Neural cell (in vitro differentiated cells): ENCODE measurements at regions not wholly inside any gene's neighbourhood (a gene's known extent, or its start where the extent isn't known, plus 50 kb on each side); places are given as distances from the start of the nearest gene placed in this dataset.

Experiments
- H2AFZ ChIP-seq: fragments of 200-600, 300-800 bp; sonication (generic), shearing (Covaris generic); 2 replicates; pipeline ENCODE4 v1.6.0; 2014; ENCODE audit warnings: low read depth, mild to moderate bottlenecking, antibody characterized with exemption, low read length, moderate library complexity
- H3F3A ChIP-seq: fragments of 200-600 bp; shearing (Covaris generic); 2 replicates; pipeline ENCODE4 v1.6.1; 2016; ENCODE audit warnings: mild to moderate bottlenecking, moderate library complexity, mixed read lengths, antibody characterized with exemption, low read length; ENCODE audit not compliant: insufficient read depth, poor library complexity, severe bottlenecking
- H3K27ac ChIP-seq: fragments of 200-600, 300-800 bp; sonication (generic), shearing (Covaris generic); 2 replicates; pipeline ENCODE4 v1.5.1; 2014; ENCODE audit warnings: mild to moderate bottlenecking, low read length, moderate library complexity
- H3K27me3 ChIP-seq: fragments of 300-800, 200-600 bp; sonication (generic), shearing (Covaris generic); 2 replicates; pipeline ENCODE4 v1.6.0; 2014; ENCODE audit warnings: mild to moderate bottlenecking, low read depth, low read length, moderate library complexity; ENCODE audit not compliant: insufficient read depth
- H3K36me3 ChIP-seq: fragments of 300-800, 200-600 bp; sonication (generic), shearing (Covaris generic); 2 replicates; pipeline ENCODE4 v1.5.1; 2014; ENCODE audit warnings: mild to moderate bottlenecking, antibody characterized with exemption, low read length, moderate library complexity; ENCODE audit not compliant: insufficient read depth
- H3K4me2 ChIP-seq: fragments of 300-800, 200-600 bp; sonication (generic), shearing (Covaris generic); 2 replicates; pipeline ENCODE4 v1.6.0; 2014; ENCODE audit warnings: mild to moderate bottlenecking, low read length
- H3K4me3 ChIP-seq: fragments of 300-800, 200-600 bp; sonication (generic), shearing (Covaris generic); 2 replicates; pipeline ENCODE4 v1.5.1; 2014; ENCODE audit warnings: mild to moderate bottlenecking, low read length, moderate library complexity
- H3K79me2 ChIP-seq: fragments of 200-600 bp; shearing (Covaris generic); replicated peaks from 2 replicates; pipeline ENCODE4 v1.6.0; 2014; ENCODE audit warnings: mild to moderate bottlenecking, low read length, moderate library complexity; ENCODE audit not compliant: insufficient read depth
- H3K9ac ChIP-seq: fragments of 300-800, 200-600 bp; sonication (generic), shearing (Covaris generic); 2 replicates; pipeline ENCODE4 v1.6.1; 2016; ENCODE audit warnings: mild to moderate bottlenecking, low read length, mixed read lengths
- H3K9me2 ChIP-seq: fragments of 200-600 bp; shearing (Covaris generic); 2 replicates; pipeline ENCODE4 v1.6.1; 2016; ENCODE audit warnings: mild to moderate bottlenecking, low read length, mixed read lengths; ENCODE audit not compliant: insufficient read depth
- H3K9me3 ChIP-seq: fragments of 200-600, 300-800 bp; sonication (generic), shearing (Covaris generic); 2 replicates; pipeline ENCODE4 v1.6.1; 2016; ENCODE audit warnings: mild to moderate bottlenecking, mixed run types, low read length, moderate library complexity, mixed read lengths
- H4K20me1 ChIP-seq: fragments of 200-600 bp; shearing (Covaris generic); 2 replicates; pipeline ENCODE4 v1.6.1; 2016; ENCODE audit warnings: mild to moderate bottlenecking, mixed run types; ENCODE audit not compliant: insufficient read depth
- CTCF ChIP-seq: fragments of 450-650 bp; IDR thresholded peaks from 2 replicates; pipeline ENCODE4 v1.5.1; 2014; ENCODE audit warnings: antibody characterized with exemption, mild to moderate bottlenecking, moderate library complexity; ENCODE audit not compliant: poor library complexity, severe bottlenecking
- EP300 ChIP-seq: fragments of 450-650 bp; conservative IDR thresholded peaks from 2 replicates; pipeline ENCODE4 v1.6.1; 2014; ENCODE audit warnings: antibody characterized with exemption, mild to moderate bottlenecking, moderate library complexity; ENCODE audit not compliant: poor library complexity, severe bottlenecking
- EZH2 ChIP-seq: fragments of 200-600, 300-800 bp; shearing (Covaris generic), sonication (generic); IDR thresholded peaks from 2 replicates; pipeline ENCODE4 v1.6.1; 2014; ENCODE audit warnings: antibody characterized with exemption, low read length, borderline replicate concordance, mild to moderate bottlenecking; ENCODE audit not compliant: insufficient read depth, poor library complexity, severe bottlenecking
- MXI1 ChIP-seq: fragments of 450-650 bp; conservative IDR thresholded peaks from 2 replicates; pipeline ENCODE4 v1.6.1; 2014; ENCODE audit warnings: antibody characterized with exemption, mild to moderate bottlenecking; ENCODE audit not compliant: poor library complexity, severe bottlenecking
- POLR2AphosphoS5 ChIP-seq: IDR thresholded peaks from 2 replicates; pipeline ENCODE4 v1.6.1; 2012
- RAD21 ChIP-seq: fragments of 450-650 bp; conservative IDR thresholded peaks from 2 replicates; pipeline ENCODE4 v1.6.1; 2014; ENCODE audit warnings: antibody characterized with exemption, mild to moderate bottlenecking, moderate library complexity
- SMC3 ChIP-seq: fragments of 450-650 bp; conservative IDR thresholded peaks from 2 replicates; pipeline ENCODE4 v1.6.1; 2014; ENCODE audit warnings: antibody characterized with exemption, mild to moderate bottlenecking, moderate library complexity; ENCODE audit not compliant: poor library complexity
- TAF1 ChIP-seq: IDR thresholded peaks from 2 replicates; pipeline ENCODE4 v1.6.1; 2012; ENCODE audit warnings: low read depth
- TF ChIP-seq, protein P1 (sequence below): IDR thresholded peaks from 2 replicates; pipeline ENCODE4 v1.6.1; 2012; ENCODE audit warnings: borderline replicate concordance

DNA sequence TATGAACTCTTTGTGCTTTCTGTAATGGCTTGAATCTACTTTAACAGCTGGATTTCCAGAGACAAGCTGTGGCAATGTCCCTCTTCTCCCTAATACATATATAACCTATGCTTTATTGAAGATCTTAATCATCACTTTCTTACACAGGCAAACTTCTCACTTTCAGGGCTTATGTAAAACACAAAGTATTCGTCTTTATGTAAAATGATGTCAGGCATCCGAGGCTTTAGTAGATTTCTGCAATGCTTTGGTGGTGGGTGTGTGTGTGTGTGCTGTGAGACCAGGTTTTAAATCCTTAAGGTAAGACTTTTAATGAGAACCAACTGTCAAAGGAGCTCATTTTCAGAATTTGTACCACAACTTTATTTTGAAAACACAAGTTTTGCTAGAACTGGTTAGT lies 70.0 kb upstream of the HMGA2 start:
- no peak overlapping the region for H2AFZ ChIP-seq

GRCh38 chr12:65754744-65755595 lies 69.3 kb upstream of the HMGA2 start:
- no peaks in the 10 kb centered on the region for H3K9me3 ChIP-seq
- no peaks in the 10 kb centered on the region for H3K79me2 ChIP-seq
- H3K27ac ChIP-seq: no peak overlapping the region
- TF ChIP-seq SMC3: no peak
- no peak for TF ChIP-seq EP300
- no peak for TF ChIP-seq POLR2AphosphoS5
- no peak for TF ChIP-seq RAD21
- TF ChIP-seq MXI1: no peak
- no peak for TF ChIP-seq EZH2
- no peak for TF ChIP-seq CTCF
- no peaks in the 10 kb centered on the region for H4K20me1 ChIP-seq
- H2AFZ ChIP-seq: no peak overlapping the region
- H3K27me3 ChIP-seq: no peaks in the 10 kb centered on the region
- H3F3A ChIP-seq: no peaks in the 10 kb centered on the region
- no peak overlapping the region for H3K4me3 ChIP-seq
- no peak overlapping the region for H3K9ac ChIP-seq
- H3K36me3 ChIP-seq: no peaks in the 10 kb centered on the region
- H3K4me2 ChIP-seq: no peak overlapping the region
- no peaks in the 10 kb centered on the region for H3K9me2 ChIP-seq

More for the DNA sequence above, 70.0 kb upstream of the HMGA2 start:
- H3K4me3 ChIP-seq: no peak overlapping the region
- TF ChIP-seq SMC3 (no peak), TAF1 (no peak), EZH2 (no peak)
- TF ChIP-seq, protein P1, sequence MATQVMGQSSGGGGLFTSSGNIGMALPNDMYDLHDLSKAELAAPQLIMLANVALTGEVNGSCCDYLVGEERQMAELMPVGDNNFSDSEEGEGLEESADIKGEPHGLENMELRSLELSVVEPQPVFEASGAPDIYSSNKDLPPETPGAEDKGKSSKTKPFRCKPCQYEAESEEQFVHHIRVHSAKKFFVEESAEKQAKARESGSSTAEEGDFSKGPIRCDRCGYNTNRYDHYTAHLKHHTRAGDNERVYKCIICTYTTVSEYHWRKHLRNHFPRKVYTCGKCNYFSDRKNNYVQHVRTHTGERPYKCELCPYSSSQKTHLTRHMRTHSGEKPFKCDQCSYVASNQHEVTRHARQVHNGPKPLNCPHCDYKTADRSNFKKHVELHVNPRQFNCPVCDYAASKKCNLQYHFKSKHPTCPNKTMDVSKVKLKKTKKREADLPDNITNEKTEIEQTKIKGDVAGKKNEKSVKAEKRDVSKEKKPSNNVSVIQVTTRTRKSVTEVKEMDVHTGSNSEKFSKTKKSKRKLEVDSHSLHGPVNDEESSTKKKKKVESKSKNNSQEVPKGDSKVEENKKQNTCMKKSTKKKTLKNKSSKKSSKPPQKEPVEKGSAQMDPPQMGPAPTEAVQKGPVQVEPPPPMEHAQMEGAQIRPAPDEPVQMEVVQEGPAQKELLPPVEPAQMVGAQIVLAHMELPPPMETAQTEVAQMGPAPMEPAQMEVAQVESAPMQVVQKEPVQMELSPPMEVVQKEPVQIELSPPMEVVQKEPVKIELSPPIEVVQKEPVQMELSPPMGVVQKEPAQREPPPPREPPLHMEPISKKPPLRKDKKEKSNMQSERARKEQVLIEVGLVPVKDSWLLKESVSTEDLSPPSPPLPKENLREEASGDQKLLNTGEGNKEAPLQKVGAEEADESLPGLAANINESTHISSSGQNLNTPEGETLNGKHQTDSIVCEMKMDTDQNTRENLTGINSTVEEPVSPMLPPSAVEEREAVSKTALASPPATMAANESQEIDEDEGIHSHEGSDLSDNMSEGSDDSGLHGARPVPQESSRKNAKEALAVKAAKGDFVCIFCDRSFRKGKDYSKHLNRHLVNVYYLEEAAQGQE: no peak
- H3K9ac ChIP-seq: no peak overlapping the region
- no peaks in the 10 kb centered on the region for H3K79me2 ChIP-seq
- H3K27me3 ChIP-seq: no peaks in the 10 kb centered on the region
- no peak overlapping the region for H3K4me2 ChIP-seq
- no peaks in the 10 kb centered on the region for H3K9me2 ChIP-seq
- H3K27ac ChIP-seq: no peak overlapping the region
- no peaks in the 10 kb centered on the region for H3K36me3 ChIP-seq
- H3F3A ChIP-seq: no peaks in the 10 kb centered on the region
- H4K20me1 ChIP-seq: no peaks in the 10 kb centered on the region
- H3K9me3 ChIP-seq: no peaks in the 10 kb centered on the region
